ENCODE measurements at regions not wholly inside any gene's neighbourhood (a gene's known extent, or its start where the extent isn't known, plus 50 kb on each side); places are given as distances from the start of the nearest gene placed in this dataset.

GRCh38 chr21:23016617-23017016 lies 2018.4 kb downstream of the NCAM2 start:
- TF ChIP-seq, protein P1, sequence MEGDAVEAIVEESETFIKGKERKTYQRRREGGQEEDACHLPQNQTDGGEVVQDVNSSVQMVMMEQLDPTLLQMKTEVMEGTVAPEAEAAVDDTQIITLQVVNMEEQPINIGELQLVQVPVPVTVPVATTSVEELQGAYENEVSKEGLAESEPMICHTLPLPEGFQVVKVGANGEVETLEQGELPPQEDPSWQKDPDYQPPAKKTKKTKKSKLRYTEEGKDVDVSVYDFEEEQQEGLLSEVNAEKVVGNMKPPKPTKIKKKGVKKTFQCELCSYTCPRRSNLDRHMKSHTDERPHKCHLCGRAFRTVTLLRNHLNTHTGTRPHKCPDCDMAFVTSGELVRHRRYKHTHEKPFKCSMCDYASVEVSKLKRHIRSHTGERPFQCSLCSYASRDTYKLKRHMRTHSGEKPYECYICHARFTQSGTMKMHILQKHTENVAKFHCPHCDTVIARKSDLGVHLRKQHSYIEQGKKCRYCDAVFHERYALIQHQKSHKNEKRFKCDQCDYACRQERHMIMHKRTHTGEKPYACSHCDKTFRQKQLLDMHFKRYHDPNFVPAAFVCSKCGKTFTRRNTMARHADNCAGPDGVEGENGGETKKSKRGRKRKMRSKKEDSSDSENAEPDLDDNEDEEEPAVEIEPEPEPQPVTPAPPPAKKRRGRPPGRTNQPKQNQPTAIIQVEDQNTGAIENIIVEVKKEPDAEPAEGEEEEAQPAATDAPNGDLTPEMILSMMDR (conservative IDR thresholded peaks at IDR 0.05; ENCODE audit: low read length), result no peak
- no peak overlapping the region for H3K4me3 ChIP-seq (ENCODE audit: low read length)
- DNase-seq (ENCODE audit: low read depth), result no peak

- TF ChIP-seq, protein P1 (conservative IDR thresholded peaks at IDR 0.05; ENCODE audit: low read length), result no peak
- DNase-seq (ENCODE audit: low read depth), result no peak
- H3K4me3 ChIP-seq (ENCODE audit: low read length), result no peak overlapping the region
Measured at GRCh38 chr21:23017989-23018388, 2019.8 kb downstream of the NCAM2 start.

DNA sequence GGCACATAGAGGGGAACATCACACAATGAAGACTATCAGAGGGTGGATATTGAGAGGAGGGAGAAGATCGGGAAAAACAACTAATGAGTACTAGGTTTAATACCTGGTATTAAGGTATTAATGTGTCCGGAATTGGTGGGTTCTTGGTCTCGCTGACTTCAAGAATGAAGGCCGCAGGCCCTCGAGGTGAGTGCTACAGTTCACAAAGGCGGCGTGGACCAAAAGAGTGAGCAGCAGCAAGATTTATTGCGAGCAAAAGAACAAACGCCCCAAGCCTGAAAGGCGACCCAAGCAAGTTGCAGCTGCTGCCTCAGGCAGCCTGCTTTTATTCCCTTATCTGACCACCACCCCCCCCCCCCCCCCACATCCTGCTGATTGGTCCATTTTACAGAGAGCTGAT lies 2022.8 kb downstream of the NCAM2 start:
- DNase-seq (ENCODE audit: low read depth), result no peak
- TF ChIP-seq, protein P1 (conservative IDR thresholded peaks at IDR 0.05; ENCODE audit: low read length), result no peak
- H3K4me3 ChIP-seq (ENCODE audit: low read length), result no peak overlapping the region

- TF ChIP-seq, protein P1 (conservative IDR thresholded peaks at IDR 0.05; ENCODE audit: low read length), result no peak
- DNase-seq (ENCODE audit: low read depth), result no peak
- no peak overlapping the region for H3K4me3 ChIP-seq (ENCODE audit: low read length)
Measured at GRCh38 chr21:23021481-23021880, 2023.3 kb downstream of the NCAM2 start.

- H3K4me3 ChIP-seq (ENCODE audit: low read length), result no peak overlapping the region
- TF ChIP-seq, protein P1 (conservative IDR thresholded peaks at IDR 0.05; ENCODE audit: low read length), result no peak
- no peak for DNase-seq (ENCODE audit: low read depth)
Measured at GRCh38 chr21:23026878-23027277, 2028.7 kb downstream of the NCAM2 start.

GRCh38 chr21:23039846-23040245 lies 2041.6 kb downstream of the NCAM2 start:
- DNase-seq (ENCODE audit: low read depth), result no peak
- TF ChIP-seq, protein P1 (conservative IDR thresholded peaks at IDR 0.05; ENCODE audit: low read length), result no peak
- no peak overlapping the region for H3K4me3 ChIP-seq (ENCODE audit: low read length)

- no peak overlapping the region for H3K4me3 ChIP-seq (ENCODE audit: low read length)
- TF ChIP-seq, protein P1 (conservative IDR thresholded peaks at IDR 0.05; ENCODE audit: low read length), result no peak
- no peak for DNase-seq (ENCODE audit: low read depth)
Measured at GRCh38 chr21:23045955-23046354, 2047.7 kb downstream of the NCAM2 start.

All from AG10803 (cell line).